Muscle of back (tissue), 3 donors: ENCODE measurements at regions not wholly inside any gene's neighbourhood (a gene's known extent, or its start where the extent isn't known, plus 50 kb on each side); places are given as distances from the start of the nearest gene placed in this dataset.

Experiments
- DNase-seq, 3 donors: peaks; one replicate each; pipeline versions ENCODE4 v3.0.0 to v3.0.0-alpha.2; 2013

- no peak for DNase-seq
Measured at GRCh38 chr11:97956904-97957303, 1063.8 kb upstream of the CNTN5 start.

DNA sequence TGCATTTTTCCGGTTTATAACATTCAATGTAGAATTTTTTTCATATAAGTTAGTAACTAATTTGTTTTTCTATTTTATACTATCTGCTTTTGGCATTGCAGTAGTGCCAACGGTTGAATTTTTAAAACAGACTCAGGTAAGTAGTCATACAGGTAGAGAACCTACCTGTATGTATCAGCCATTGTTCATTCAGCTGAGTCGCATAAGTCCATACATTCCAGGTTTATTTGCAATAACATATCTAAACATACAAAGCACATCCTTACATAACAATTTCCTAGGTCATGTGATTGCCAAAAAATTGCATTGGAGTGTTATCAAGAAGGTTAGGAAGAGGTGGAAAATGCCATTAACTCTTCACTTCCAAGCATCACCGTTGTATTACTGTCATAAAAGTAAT, 1059.3 kb upstream of the CNTN5 start:
- no peak for DNase-seq

DNA sequence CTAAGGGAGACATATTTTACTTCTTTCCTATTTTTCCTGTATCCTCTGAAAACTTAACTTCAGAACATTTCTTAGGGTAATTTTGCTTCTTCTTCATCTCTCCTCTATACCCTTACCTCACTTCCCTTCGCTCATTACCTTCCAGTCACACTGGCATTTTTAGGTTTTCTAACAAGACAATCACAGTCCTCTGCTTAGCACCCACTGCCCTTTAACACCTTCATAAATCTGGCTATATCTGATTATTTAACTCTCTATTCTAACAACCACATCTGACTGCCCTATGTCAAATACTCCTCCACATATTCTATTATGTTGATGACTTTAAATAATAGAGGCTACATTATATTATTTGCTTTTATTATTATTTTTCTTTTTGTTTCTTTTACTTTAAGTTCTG, 1058.0 kb upstream of the CNTN5 start:
- no peak for DNase-seq

DNA sequence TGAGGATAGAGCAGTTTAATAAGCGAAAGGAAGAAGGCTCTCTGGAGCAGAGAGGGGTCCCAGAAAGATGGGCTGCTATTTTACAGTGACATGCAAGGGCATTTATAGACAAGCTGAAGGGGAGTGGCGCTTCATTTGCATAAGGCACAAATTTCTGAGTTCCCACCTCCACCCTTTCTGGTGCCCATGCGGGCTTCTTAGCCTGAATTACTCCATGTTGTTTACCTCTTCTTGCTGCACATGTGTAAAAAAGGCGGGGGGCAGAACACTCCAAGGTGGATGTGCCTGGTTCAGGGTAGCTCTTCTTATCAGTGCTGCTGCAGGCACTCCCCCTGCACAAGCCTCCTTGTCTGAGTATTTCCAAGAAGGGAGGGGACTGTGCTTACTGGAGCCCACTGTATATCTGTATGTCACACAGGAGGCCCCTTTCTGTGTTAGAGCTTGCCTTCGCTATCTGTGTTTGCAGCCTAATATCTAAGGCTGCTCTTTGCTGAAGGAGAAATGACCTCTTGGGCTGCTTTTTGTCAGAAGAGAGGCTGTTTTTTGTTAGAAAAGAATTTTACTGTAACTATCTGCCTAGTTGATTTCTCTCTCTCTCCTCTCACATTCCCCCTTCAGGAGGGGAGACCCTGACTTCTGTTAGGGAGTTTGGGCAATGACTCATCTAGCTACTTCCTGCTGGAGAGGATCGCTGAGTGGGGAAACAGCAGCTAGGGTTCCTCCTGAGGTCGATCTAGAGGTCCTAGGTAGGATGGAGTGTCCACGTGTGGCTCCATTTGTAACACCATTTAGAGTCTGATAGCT, 1057.0 kb upstream of the CNTN5 start:
- peak in 1 of 3 donors; percentile 4 for DNase-seq

DNA sequence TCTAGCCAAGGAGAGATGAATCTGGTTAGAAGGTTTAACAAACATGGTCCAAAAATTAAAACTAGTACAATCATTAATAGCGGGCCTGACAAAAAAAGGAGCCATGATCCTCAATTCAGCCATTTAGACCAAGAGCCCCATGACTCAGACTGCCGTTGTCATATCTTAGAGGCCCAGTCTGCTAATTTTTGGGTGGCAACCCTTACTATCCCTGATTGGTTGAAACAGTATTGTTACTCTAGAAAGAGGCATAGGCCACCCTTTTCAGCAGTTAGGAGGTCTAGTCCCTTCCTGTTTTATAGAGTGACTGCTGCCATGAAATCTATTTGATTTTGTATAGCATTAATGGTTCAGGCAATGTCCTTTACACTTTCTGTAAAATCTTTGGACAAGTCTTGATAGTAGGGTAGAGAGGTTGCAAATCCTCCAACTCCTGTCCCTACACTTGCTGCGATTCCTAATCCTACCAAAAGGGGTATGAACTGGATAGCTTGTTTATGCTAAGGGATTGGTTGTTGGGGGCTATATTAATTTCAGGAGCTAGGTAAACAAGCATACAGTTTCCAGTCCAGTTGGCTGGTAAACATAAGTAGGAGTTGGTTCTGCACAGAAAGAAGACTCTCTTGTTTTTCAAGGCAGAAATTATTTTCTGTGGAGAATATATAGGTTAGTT, 1056.3 kb upstream of the CNTN5 start:
- DNase-seq = no peak

GRCh38 chr11:97965849-97966646, 1054.7 kb upstream of the CNTN5 start:
- DNase-seq = peak in 1 of 3 donors; percentile 92

- DNase-seq = no peak
Measured at GRCh38 chr11:97966901-97967300, 1053.8 kb upstream of the CNTN5 start.

- no peak for DNase-seq
Measured at GRCh38 chr11:97968071-97968470, 1052.7 kb upstream of the CNTN5 start.

- DNase-seq = no peak
Measured at GRCh38 chr11:97972731-97973130, 1048.0 kb upstream of the CNTN5 start.

- DNase-seq = no peak
Measured at GRCh38 chr11:97973352-97973857, 1047.3 kb upstream of the CNTN5 start.

DNA sequence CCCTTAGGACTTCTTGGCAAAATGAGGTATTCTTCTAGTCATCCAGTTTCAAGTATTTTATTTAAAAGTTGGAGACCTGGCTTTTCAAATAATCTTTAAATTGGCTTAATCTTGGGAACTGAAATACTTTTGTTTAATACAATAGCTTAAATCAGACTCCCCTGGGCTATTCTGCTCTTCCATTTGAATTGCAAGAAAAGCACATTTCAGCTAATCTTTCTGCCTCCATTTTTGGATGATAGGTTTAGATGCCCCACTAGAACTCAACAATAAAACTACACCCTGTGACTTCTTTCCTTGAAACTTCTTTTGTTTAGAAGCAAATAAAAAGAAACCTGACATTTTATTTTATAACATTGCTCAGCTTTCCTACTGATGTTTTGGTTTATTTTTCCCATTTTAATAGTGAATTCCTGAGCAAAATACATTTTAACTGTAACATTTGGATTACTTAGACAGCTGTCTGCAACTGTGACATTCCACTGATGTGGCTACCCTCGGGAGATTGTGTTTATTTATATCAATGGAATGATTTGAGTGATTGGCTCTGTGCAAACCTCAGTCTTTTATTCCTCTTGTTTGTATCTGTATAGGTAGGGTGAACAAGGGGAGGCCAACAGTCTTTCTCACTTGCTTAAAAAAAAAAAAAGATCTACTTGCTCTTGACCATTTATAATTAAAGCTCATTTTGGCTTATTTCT, 1045.8 kb upstream of the CNTN5 start:
- DNase-seq = no peak

DNA sequence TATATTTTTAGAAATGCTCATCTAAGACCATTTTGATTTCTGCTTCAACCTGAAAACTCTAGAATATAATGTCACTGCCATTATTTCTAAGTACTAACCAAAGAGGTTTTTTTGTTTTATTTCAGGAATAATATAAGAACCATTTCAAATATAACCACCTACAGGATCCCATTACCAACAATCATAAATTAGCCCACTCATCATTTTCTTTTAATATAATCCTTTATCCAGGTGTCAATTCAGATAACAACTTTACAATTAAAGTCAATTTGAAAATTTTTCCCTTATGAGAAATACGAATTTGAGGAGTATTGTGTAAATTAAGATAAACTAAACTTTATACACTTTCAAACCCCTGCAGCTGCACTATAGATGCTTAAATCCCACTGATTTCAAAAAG, 1043.0 kb upstream of the CNTN5 start:
- no peak for DNase-seq

- peak in 1 of 3 donors; percentile 37 for DNase-seq
Measured at GRCh38 chr11:97979741-97980140, 1041.0 kb upstream of the CNTN5 start.

- no peak for DNase-seq
Measured at GRCh38 chr11:97982512-97982911, 1038.2 kb upstream of the CNTN5 start.

- DNase-seq = no peak
Measured at GRCh38 chr11:97989121-97989520, 1031.6 kb upstream of the CNTN5 start.

GRCh38 chr11:97990162-97990920, 1030.4 kb upstream of the CNTN5 start:
- DNase-seq = no peak

DNA sequence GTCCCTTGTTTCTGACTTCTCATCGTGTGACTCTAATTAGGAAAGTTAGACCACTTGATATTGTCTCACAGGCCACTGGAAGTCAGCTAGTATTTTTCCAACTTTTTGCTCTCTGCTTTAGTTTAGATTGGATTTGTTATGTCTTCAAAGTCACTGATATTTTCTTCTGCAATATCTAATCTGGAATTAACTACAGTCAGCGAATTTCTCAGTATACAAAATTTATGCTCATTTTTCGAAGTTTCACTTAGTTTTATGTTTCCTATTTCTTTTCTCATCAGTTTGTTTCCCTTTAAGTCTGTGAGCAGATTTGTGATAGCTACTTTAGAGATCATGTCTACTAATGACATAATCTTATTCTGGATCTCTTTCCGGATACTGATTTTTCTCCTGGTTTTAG, 1027.2 kb upstream of the CNTN5 start:
- no peak for DNase-seq

GRCh38 chr11:97995874-97996273, 1024.9 kb upstream of the CNTN5 start:
- no peak for DNase-seq

- DNase-seq = no peak
Measured at GRCh38 chr11:97996762-97997161, 1024.0 kb upstream of the CNTN5 start.

GRCh38 chr11:98003606-98004371, 1017.0 kb upstream of the CNTN5 start:
- DNase-seq = no peak
